Neural cell (in vitro differentiated cells): ENCODE measurements at regions not wholly inside any gene's neighbourhood (a gene's known extent, or its start where the extent isn't known, plus 50 kb on each side); places are given as distances from the start of the nearest gene placed in this dataset.

Experiments used
- H2AFZ ChIP-seq: fragments of 200-600, 300-800 bp; sonication (generic), shearing (Covaris generic); 2 replicates; pipeline ENCODE4 v1.6.0; 2014; ENCODE audit warnings: low read depth, mild to moderate bottlenecking, antibody characterized with exemption, low read length, moderate library complexity
- H3F3A ChIP-seq: fragments of 200-600 bp; shearing (Covaris generic); 2 replicates; pipeline ENCODE4 v1.6.1; 2016; ENCODE audit warnings: mild to moderate bottlenecking, moderate library complexity, mixed read lengths, antibody characterized with exemption, low read length; ENCODE audit not compliant: insufficient read depth, poor library complexity, severe bottlenecking
- H3K27ac ChIP-seq: fragments of 200-600, 300-800 bp; sonication (generic), shearing (Covaris generic); 2 replicates; pipeline ENCODE4 v1.5.1; 2014; ENCODE audit warnings: mild to moderate bottlenecking, low read length, moderate library complexity
- H3K27me3 ChIP-seq: fragments of 300-800, 200-600 bp; sonication (generic), shearing (Covaris generic); 2 replicates; pipeline ENCODE4 v1.6.0; 2014; ENCODE audit warnings: mild to moderate bottlenecking, low read depth, low read length, moderate library complexity; ENCODE audit not compliant: insufficient read depth
- H3K36me3 ChIP-seq: fragments of 300-800, 200-600 bp; sonication (generic), shearing (Covaris generic); 2 replicates; pipeline ENCODE4 v1.5.1; 2014; ENCODE audit warnings: mild to moderate bottlenecking, antibody characterized with exemption, low read length, moderate library complexity; ENCODE audit not compliant: insufficient read depth
- H3K4me2 ChIP-seq: fragments of 300-800, 200-600 bp; sonication (generic), shearing (Covaris generic); 2 replicates; pipeline ENCODE4 v1.6.0; 2014; ENCODE audit warnings: mild to moderate bottlenecking, low read length
- H3K4me3 ChIP-seq: fragments of 300-800, 200-600 bp; sonication (generic), shearing (Covaris generic); 2 replicates; pipeline ENCODE4 v1.5.1; 2014; ENCODE audit warnings: mild to moderate bottlenecking, low read length, moderate library complexity
- H3K79me2 ChIP-seq: fragments of 200-600 bp; shearing (Covaris generic); replicated peaks from 2 replicates; pipeline ENCODE4 v1.6.0; 2014; ENCODE audit warnings: mild to moderate bottlenecking, low read length, moderate library complexity; ENCODE audit not compliant: insufficient read depth
- H3K9ac ChIP-seq: fragments of 300-800, 200-600 bp; sonication (generic), shearing (Covaris generic); 2 replicates; pipeline ENCODE4 v1.6.1; 2016; ENCODE audit warnings: mild to moderate bottlenecking, low read length, mixed read lengths
- H3K9me2 ChIP-seq: fragments of 200-600 bp; shearing (Covaris generic); 2 replicates; pipeline ENCODE4 v1.6.1; 2016; ENCODE audit warnings: mild to moderate bottlenecking, low read length, mixed read lengths; ENCODE audit not compliant: insufficient read depth
- H3K9me3 ChIP-seq: fragments of 200-600, 300-800 bp; sonication (generic), shearing (Covaris generic); 2 replicates; pipeline ENCODE4 v1.6.1; 2016; ENCODE audit warnings: mild to moderate bottlenecking, mixed run types, low read length, moderate library complexity, mixed read lengths
- H4K20me1 ChIP-seq: fragments of 200-600 bp; shearing (Covaris generic); 2 replicates; pipeline ENCODE4 v1.6.1; 2016; ENCODE audit warnings: mild to moderate bottlenecking, mixed run types; ENCODE audit not compliant: insufficient read depth
- EP300 ChIP-seq: fragments of 450-650 bp; conservative IDR thresholded peaks from 2 replicates; pipeline ENCODE4 v1.6.1; 2014; ENCODE audit warnings: antibody characterized with exemption, mild to moderate bottlenecking, moderate library complexity; ENCODE audit not compliant: poor library complexity, severe bottlenecking
- EZH2 ChIP-seq: fragments of 200-600, 300-800 bp; shearing (Covaris generic), sonication (generic); IDR thresholded peaks from 2 replicates; pipeline ENCODE4 v1.6.1; 2014; ENCODE audit warnings: antibody characterized with exemption, low read length, borderline replicate concordance, mild to moderate bottlenecking; ENCODE audit not compliant: insufficient read depth, poor library complexity, severe bottlenecking
- MXI1 ChIP-seq: fragments of 450-650 bp; conservative IDR thresholded peaks from 2 replicates; pipeline ENCODE4 v1.6.1; 2014; ENCODE audit warnings: antibody characterized with exemption, mild to moderate bottlenecking; ENCODE audit not compliant: poor library complexity, severe bottlenecking
- POLR2AphosphoS5 ChIP-seq: IDR thresholded peaks from 2 replicates; pipeline ENCODE4 v1.6.1; 2012
- RAD21 ChIP-seq: fragments of 450-650 bp; conservative IDR thresholded peaks from 2 replicates; pipeline ENCODE4 v1.6.1; 2014; ENCODE audit warnings: antibody characterized with exemption, mild to moderate bottlenecking, moderate library complexity
- SMC3 ChIP-seq: fragments of 450-650 bp; conservative IDR thresholded peaks from 2 replicates; pipeline ENCODE4 v1.6.1; 2014; ENCODE audit warnings: antibody characterized with exemption, mild to moderate bottlenecking, moderate library complexity; ENCODE audit not compliant: poor library complexity
- TAF1 ChIP-seq: IDR thresholded peaks from 2 replicates; pipeline ENCODE4 v1.6.1; 2012; ENCODE audit warnings: low read depth
- TF ChIP-seq, protein P1 (sequence below): IDR thresholded peaks from 2 replicates; pipeline ENCODE4 v1.6.1; 2012; ENCODE audit warnings: borderline replicate concordance
- TF ChIP-seq, protein P2 (sequence below): fragments of 450-650 bp; IDR thresholded peaks from 2 replicates; pipeline ENCODE4 v1.5.1; 2014; ENCODE audit warnings: antibody characterized with exemption, mild to moderate bottlenecking, moderate library complexity; ENCODE audit not compliant: poor library complexity, severe bottlenecking

DNA sequence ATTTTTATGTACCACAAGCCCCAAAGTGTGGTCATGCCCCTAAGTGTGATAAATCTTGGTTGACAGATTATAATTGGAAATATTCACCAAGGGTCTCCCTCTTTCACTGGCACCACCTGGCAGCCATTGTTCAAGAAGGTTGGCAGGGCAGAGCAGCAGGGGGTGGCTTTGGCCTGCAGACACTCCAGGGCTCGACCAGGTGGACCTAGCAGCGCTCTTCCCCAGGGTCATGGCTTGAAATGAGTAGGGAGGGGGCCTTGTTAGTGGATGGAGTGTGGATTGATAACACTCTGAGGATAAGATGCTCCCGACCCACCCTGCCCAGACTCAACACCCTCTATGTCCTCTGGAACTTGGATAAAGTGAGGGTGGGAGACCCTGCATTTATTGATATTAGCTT, 58.2 kb upstream of the KLHL25 start:
- Histone ChIP-seq H3K4me3 (no peak overlapping the region), H3K9me2 (no peaks in the 10 kb centered on the region), H2AFZ (no peak overlapping the region), H3F3A (no peaks in the 10 kb centered on the region), H4K20me1 (no peaks in the 10 kb centered on the region), H3K27ac (no peak overlapping the region), H3K9me3 (no peaks in the 10 kb centered on the region), H3K27me3 (no peaks in the 10 kb centered on the region), H3K36me3 (no peaks in the 10 kb centered on the region), H3K4me2 (no peak overlapping the region), H3K79me2 (no peaks in the 10 kb centered on the region), H3K9ac (no peak overlapping the region)
- TF ChIP-seq EP300 (no peak), MXI1 (no peak), SMC3 (no peak), EZH2 (no peak), TAF1 (no peak), POLR2AphosphoS5 (no peak), RAD21 (no peak)
- TF ChIP-seq, protein P1, sequence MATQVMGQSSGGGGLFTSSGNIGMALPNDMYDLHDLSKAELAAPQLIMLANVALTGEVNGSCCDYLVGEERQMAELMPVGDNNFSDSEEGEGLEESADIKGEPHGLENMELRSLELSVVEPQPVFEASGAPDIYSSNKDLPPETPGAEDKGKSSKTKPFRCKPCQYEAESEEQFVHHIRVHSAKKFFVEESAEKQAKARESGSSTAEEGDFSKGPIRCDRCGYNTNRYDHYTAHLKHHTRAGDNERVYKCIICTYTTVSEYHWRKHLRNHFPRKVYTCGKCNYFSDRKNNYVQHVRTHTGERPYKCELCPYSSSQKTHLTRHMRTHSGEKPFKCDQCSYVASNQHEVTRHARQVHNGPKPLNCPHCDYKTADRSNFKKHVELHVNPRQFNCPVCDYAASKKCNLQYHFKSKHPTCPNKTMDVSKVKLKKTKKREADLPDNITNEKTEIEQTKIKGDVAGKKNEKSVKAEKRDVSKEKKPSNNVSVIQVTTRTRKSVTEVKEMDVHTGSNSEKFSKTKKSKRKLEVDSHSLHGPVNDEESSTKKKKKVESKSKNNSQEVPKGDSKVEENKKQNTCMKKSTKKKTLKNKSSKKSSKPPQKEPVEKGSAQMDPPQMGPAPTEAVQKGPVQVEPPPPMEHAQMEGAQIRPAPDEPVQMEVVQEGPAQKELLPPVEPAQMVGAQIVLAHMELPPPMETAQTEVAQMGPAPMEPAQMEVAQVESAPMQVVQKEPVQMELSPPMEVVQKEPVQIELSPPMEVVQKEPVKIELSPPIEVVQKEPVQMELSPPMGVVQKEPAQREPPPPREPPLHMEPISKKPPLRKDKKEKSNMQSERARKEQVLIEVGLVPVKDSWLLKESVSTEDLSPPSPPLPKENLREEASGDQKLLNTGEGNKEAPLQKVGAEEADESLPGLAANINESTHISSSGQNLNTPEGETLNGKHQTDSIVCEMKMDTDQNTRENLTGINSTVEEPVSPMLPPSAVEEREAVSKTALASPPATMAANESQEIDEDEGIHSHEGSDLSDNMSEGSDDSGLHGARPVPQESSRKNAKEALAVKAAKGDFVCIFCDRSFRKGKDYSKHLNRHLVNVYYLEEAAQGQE = no peak
- TF ChIP-seq, protein P2, sequence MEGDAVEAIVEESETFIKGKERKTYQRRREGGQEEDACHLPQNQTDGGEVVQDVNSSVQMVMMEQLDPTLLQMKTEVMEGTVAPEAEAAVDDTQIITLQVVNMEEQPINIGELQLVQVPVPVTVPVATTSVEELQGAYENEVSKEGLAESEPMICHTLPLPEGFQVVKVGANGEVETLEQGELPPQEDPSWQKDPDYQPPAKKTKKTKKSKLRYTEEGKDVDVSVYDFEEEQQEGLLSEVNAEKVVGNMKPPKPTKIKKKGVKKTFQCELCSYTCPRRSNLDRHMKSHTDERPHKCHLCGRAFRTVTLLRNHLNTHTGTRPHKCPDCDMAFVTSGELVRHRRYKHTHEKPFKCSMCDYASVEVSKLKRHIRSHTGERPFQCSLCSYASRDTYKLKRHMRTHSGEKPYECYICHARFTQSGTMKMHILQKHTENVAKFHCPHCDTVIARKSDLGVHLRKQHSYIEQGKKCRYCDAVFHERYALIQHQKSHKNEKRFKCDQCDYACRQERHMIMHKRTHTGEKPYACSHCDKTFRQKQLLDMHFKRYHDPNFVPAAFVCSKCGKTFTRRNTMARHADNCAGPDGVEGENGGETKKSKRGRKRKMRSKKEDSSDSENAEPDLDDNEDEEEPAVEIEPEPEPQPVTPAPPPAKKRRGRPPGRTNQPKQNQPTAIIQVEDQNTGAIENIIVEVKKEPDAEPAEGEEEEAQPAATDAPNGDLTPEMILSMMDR = no peak

DNA sequence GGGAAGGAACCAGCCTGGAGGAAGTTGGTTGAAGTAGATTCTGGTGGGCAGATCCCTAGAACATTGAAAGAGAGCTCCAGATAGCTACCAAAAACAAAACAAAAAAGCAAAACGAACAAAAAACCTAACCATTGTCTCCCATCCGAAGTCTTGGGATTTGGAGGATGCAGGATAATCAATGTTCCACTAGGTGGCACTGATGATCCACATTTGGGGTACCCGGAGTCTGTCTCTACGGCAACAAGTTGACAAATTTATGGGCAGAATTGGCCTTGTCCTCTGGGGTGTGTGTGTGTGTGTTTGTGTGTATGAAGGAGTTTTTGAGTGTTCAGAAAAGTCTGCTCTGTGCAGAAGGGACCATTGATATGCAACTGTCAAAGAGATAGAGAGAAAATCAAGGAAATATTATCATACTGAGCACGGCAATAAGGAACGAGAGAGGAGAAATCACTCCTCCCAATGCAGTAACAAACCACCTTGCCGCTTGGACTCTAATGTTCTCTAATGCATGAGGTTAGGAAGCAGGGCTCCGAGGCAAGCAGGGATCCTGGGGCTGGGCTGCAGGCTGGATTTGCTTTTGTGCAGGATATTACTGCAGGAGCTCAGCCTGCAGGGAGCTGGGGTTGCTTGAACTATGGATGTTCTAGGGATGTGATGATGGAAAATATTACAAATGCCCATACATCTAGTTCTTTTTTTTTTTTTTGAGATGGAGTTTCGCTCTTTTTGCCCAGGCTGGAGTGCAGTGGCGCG, 59.8 kb upstream of the KLHL25 start:
- H3K4me2 ChIP-seq = no peak overlapping the region
- no peak overlapping the region for H3K4me3 ChIP-seq
- H3K36me3 ChIP-seq = no peaks in the 10 kb centered on the region
- H3K27ac ChIP-seq = no peak overlapping the region
- H3F3A ChIP-seq = no peaks in the 10 kb centered on the region
- H3K79me2 ChIP-seq = no peaks in the 10 kb centered on the region
- H3K9me2 ChIP-seq = no peaks in the 10 kb centered on the region
- H3K27me3 ChIP-seq = no peaks in the 10 kb centered on the region
- no peak overlapping the region for H2AFZ ChIP-seq
- TF ChIP-seq RAD21 = peak; percentile 97
- TF ChIP-seq, protein P2 = peak; percentile 96
- peak; percentile 93 for TF ChIP-seq SMC3
- no peak for TF ChIP-seq EP300
- TF ChIP-seq, protein P1 = no peak
- TF ChIP-seq EZH2 = no peak
- H3K9ac ChIP-seq = no peak overlapping the region
- H4K20me1 ChIP-seq = no peaks in the 10 kb centered on the region
- no peaks in the 10 kb centered on the region for H3K9me3 ChIP-seq
